ENCODE measurements at regions not wholly inside any gene's neighbourhood (a gene's known extent, or its start where the extent isn't known, plus 50 kb on each side); places are given as distances from the start of the nearest gene placed in this dataset.

- Histone ChIP-seq H3K56ac (ENCODE audit: low read length) (no peak overlapping the region), H3K4me1 (ENCODE audit: control insufficient read depth, low read depth, low read length) (no peaks in the 10 kb centered on the region), H2AK5ac (ENCODE audit: low read length) (no peak overlapping the region), H3K4me2 (ENCODE audit: low read length) (no peak overlapping the region), H3K4ac (ENCODE audit: low read depth, low read length) (no peak overlapping the region), H3K79me2 (ENCODE audit: control insufficient read depth, insufficient read depth, low read length) (no peaks in the 10 kb centered on the region), H2BK5ac (ENCODE audit: low read length) (no peak overlapping the region), H3K27me3 (ENCODE audit: insufficient read depth, low read length, poor library complexity) (no peaks in the 10 kb centered on the region), H3K79me1 (ENCODE audit: low read length) (no peaks in the 10 kb centered on the region), H4K5ac (ENCODE audit: low read length) (no peak overlapping the region), H2BK120ac (ENCODE audit: low read depth, low read length) (no peak overlapping the region), H2BK15ac (replicated peaks; ENCODE audit: low read depth) (no peak overlapping the region), H3K9ac (ENCODE audit: low read length) (no peak overlapping the region), H3K27ac (ENCODE audit: low read depth, low read length) (no peak overlapping the region), H3K23ac (ENCODE audit: low read length) (no peak overlapping the region), H3K4me3 (ENCODE audit: low read length) (no peak overlapping the region), H4K8ac (ENCODE audit: low read depth, low read length) (no peak overlapping the region), H3K18ac (ENCODE audit: low read length) (no peak overlapping the region), H3K36me3 (ENCODE audit: control insufficient read depth, insufficient read depth, low read length) (no peaks in the 10 kb centered on the region)
- no CpG with 5 or more reads among the region's 4 CpGs for WGBS (ENCODE audit: extremely low coverage, insufficient coverage, low lambda C conversion rate)
- no peak for DNase-seq
Observed at GRCh38 chr2:65794994-65795393, 362.6 kb upstream of the SPRED2 start.

GRCh38 chr2:65791404-65791975 lies 359.1 kb upstream of the SPRED2 start:
- Histone ChIP-seq H2AK5ac (ENCODE audit: low read length) (no peak overlapping the region), H3K4me2 (ENCODE audit: low read length) (no peak overlapping the region), H4K5ac (ENCODE audit: low read length) (no peak overlapping the region), H3K23ac (ENCODE audit: low read length) (no peak overlapping the region), H3K36me3 (ENCODE audit: control insufficient read depth, insufficient read depth, low read length) (no peaks in the 10 kb centered on the region), H3K27me3 (ENCODE audit: insufficient read depth, low read length, poor library complexity) (no peaks in the 10 kb centered on the region), H3K4me1 (ENCODE audit: control insufficient read depth, low read depth, low read length) (no peaks in the 10 kb centered on the region), H3K9ac (ENCODE audit: low read length) (no peak overlapping the region), H3K56ac (ENCODE audit: low read length) (no peak overlapping the region), H2BK120ac (ENCODE audit: low read depth, low read length) (no peak overlapping the region), H4K8ac (ENCODE audit: low read depth, low read length) (no peak overlapping the region), H2BK5ac (ENCODE audit: low read length) (no peak overlapping the region), H3K27ac (ENCODE audit: low read depth, low read length) (no peak overlapping the region), H3K4me3 (ENCODE audit: low read length) (no peak overlapping the region), H3K79me1 (ENCODE audit: low read length) (no peaks in the 10 kb centered on the region), H2BK15ac (replicated peaks; ENCODE audit: low read depth) (no peak overlapping the region), H3K18ac (ENCODE audit: low read length) (no peak overlapping the region), H3K4ac (ENCODE audit: low read depth, low read length) (no peak overlapping the region), H3K79me2 (ENCODE audit: control insufficient read depth, insufficient read depth, low read length) (no peaks in the 10 kb centered on the region)
- DNase-seq, result no peak
- no CpG with 5 or more reads among the region's 9 CpGs for WGBS (ENCODE audit: extremely low coverage, insufficient coverage, low lambda C conversion rate)

- H4K5ac ChIP-seq (ENCODE audit: low read length), result no peak overlapping the region
- H3K79me2 ChIP-seq (ENCODE audit: control insufficient read depth, insufficient read depth, low read length), result no peaks in the 10 kb centered on the region
- no peak overlapping the region for H3K56ac ChIP-seq (ENCODE audit: low read length)
- H3K23ac ChIP-seq (ENCODE audit: low read length), result no peak overlapping the region
- H4K8ac ChIP-seq (ENCODE audit: low read depth, low read length), result no peak overlapping the region
- no peaks in the 10 kb centered on the region for H3K79me1 ChIP-seq (ENCODE audit: low read length)
- H3K9ac ChIP-seq (ENCODE audit: low read length), result no peak overlapping the region
- H2BK120ac ChIP-seq (ENCODE audit: low read depth, low read length), result no peak overlapping the region
- no peak overlapping the region for H3K4ac ChIP-seq (ENCODE audit: low read depth, low read length)
- H3K18ac ChIP-seq (ENCODE audit: low read length), result no peak overlapping the region
- no peak overlapping the region for H2BK5ac ChIP-seq (ENCODE audit: low read length)
- H3K4me2 ChIP-seq (ENCODE audit: low read length), result no peak overlapping the region
- H3K4me3 ChIP-seq (ENCODE audit: low read length), result no peak overlapping the region
- H2BK15ac ChIP-seq (replicated peaks; ENCODE audit: low read depth), result no peak overlapping the region
- H3K27ac ChIP-seq (ENCODE audit: low read depth, low read length), result no peak overlapping the region
- no CpG with 5 or more reads among the region's 2 CpGs for WGBS (ENCODE audit: extremely low coverage, insufficient coverage, low lambda C conversion rate)
- H2AK5ac ChIP-seq (ENCODE audit: low read length), result no peak overlapping the region
- no peaks in the 10 kb centered on the region for H3K4me1 ChIP-seq (ENCODE audit: control insufficient read depth, low read depth, low read length)
- no peaks in the 10 kb centered on the region for H3K36me3 ChIP-seq (ENCODE audit: control insufficient read depth, insufficient read depth, low read length)
- no peaks in the 10 kb centered on the region for H3K27me3 ChIP-seq (ENCODE audit: insufficient read depth, low read length, poor library complexity)
- peak; percentile 21 for DNase-seq
Observed at GRCh38 chr2:65790676-65790935, 358.2 kb upstream of the SPRED2 start.

GRCh38 chr2:65789923-65790675 lies 357.7 kb upstream of the SPRED2 start:
- H3K56ac ChIP-seq (ENCODE audit: low read length), result no peak overlapping the region
- no peak overlapping the region for H3K4me3 ChIP-seq (ENCODE audit: low read length)
- no peak overlapping the region for H3K4ac ChIP-seq (ENCODE audit: low read depth, low read length)
- H3K4me2 ChIP-seq (ENCODE audit: low read length), result no peak overlapping the region
- H3K18ac ChIP-seq (ENCODE audit: low read length), result no peak overlapping the region
- no peak overlapping the region for H2AK5ac ChIP-seq (ENCODE audit: low read length)
- WGBS (ENCODE audit: extremely low coverage, insufficient coverage, low lambda C conversion rate), result no CpG with 5 or more reads among the region's 30 CpGs
- H3K79me2 ChIP-seq (ENCODE audit: control insufficient read depth, insufficient read depth, low read length), result no peaks in the 10 kb centered on the region
- no peak overlapping the region for H2BK15ac ChIP-seq (replicated peaks; ENCODE audit: low read depth)
- H3K23ac ChIP-seq (ENCODE audit: low read length), result no peak overlapping the region
- H3K36me3 ChIP-seq (ENCODE audit: control insufficient read depth, insufficient read depth, low read length), result no peaks in the 10 kb centered on the region
- no peak overlapping the region for H4K5ac ChIP-seq (ENCODE audit: low read length)
- H3K4me1 ChIP-seq (ENCODE audit: control insufficient read depth, low read depth, low read length), result no peaks in the 10 kb centered on the region
- no peak overlapping the region for H3K27ac ChIP-seq (ENCODE audit: low read depth, low read length)
- H3K79me1 ChIP-seq (ENCODE audit: low read length), result no peaks in the 10 kb centered on the region
- DNase-seq, result no peak
- H3K27me3 ChIP-seq (ENCODE audit: insufficient read depth, low read length, poor library complexity), result no peaks in the 10 kb centered on the region
- no peak overlapping the region for H2BK120ac ChIP-seq (ENCODE audit: low read depth, low read length)
- H2BK5ac ChIP-seq (ENCODE audit: low read length), result no peak overlapping the region
- H4K8ac ChIP-seq (ENCODE audit: low read depth, low read length), result no peak overlapping the region
- no peak overlapping the region for H3K9ac ChIP-seq (ENCODE audit: low read length)

GRCh38 chr2:65788556-65788955 lies 356.2 kb upstream of the SPRED2 start:
- no peak overlapping the region for H4K8ac ChIP-seq (ENCODE audit: low read depth, low read length)
- no peak overlapping the region for H4K5ac ChIP-seq (ENCODE audit: low read length)
- H3K79me1 ChIP-seq (ENCODE audit: low read length), result no peaks in the 10 kb centered on the region
- no peak overlapping the region for H3K9ac ChIP-seq (ENCODE audit: low read length)
- no peak overlapping the region for H3K27ac ChIP-seq (ENCODE audit: low read depth, low read length)
- H3K4me1 ChIP-seq (ENCODE audit: control insufficient read depth, low read depth, low read length), result no peaks in the 10 kb centered on the region
- H2BK120ac ChIP-seq (ENCODE audit: low read depth, low read length), result no peak overlapping the region
- H2AK5ac ChIP-seq (ENCODE audit: low read length), result no peak overlapping the region
- WGBS (ENCODE audit: extremely low coverage, insufficient coverage, low lambda C conversion rate), result no CpG with 5 or more reads among the region's 5 CpGs
- H3K23ac ChIP-seq (ENCODE audit: low read length), result no peak overlapping the region
- no peak overlapping the region for H3K4ac ChIP-seq (ENCODE audit: low read depth, low read length)
- H3K56ac ChIP-seq (ENCODE audit: low read length), result no peak overlapping the region
- no peak overlapping the region for H2BK5ac ChIP-seq (ENCODE audit: low read length)
- H3K18ac ChIP-seq (ENCODE audit: low read length), result no peak overlapping the region
- H3K36me3 ChIP-seq (ENCODE audit: control insufficient read depth, insufficient read depth, low read length), result no peaks in the 10 kb centered on the region
- H2BK15ac ChIP-seq (replicated peaks; ENCODE audit: low read depth), result no peak overlapping the region
- no peak overlapping the region for H3K4me3 ChIP-seq (ENCODE audit: low read length)
- H3K27me3 ChIP-seq (ENCODE audit: insufficient read depth, low read length, poor library complexity), result no peaks in the 10 kb centered on the region
- H3K79me2 ChIP-seq (ENCODE audit: control insufficient read depth, insufficient read depth, low read length), result no peaks in the 10 kb centered on the region
- DNase-seq, result no peak
- H3K4me2 ChIP-seq (ENCODE audit: low read length), result no peak overlapping the region

GRCh38 chr2:65786765-65787164 lies 354.4 kb upstream of the SPRED2 start:
- H2BK5ac ChIP-seq (ENCODE audit: low read length), result no peak overlapping the region
- H2BK15ac ChIP-seq (replicated peaks; ENCODE audit: low read depth), result no peak overlapping the region
- no peak overlapping the region for H3K4me3 ChIP-seq (ENCODE audit: low read length)
- H3K27me3 ChIP-seq (ENCODE audit: insufficient read depth, low read length, poor library complexity), result no peaks in the 10 kb centered on the region
- H3K79me1 ChIP-seq (ENCODE audit: low read length), result no peaks in the 10 kb centered on the region
- H3K79me2 ChIP-seq (ENCODE audit: control insufficient read depth, insufficient read depth, low read length), result no peaks in the 10 kb centered on the region
- no CpG with 5 or more reads among the region's 1 CpG for WGBS (ENCODE audit: extremely low coverage, insufficient coverage, low lambda C conversion rate)
- H4K5ac ChIP-seq (ENCODE audit: low read length), result no peak overlapping the region
- H3K27ac ChIP-seq (ENCODE audit: low read depth, low read length), result no peak overlapping the region
- H3K56ac ChIP-seq (ENCODE audit: low read length), result no peak overlapping the region
- no peak overlapping the region for H3K23ac ChIP-seq (ENCODE audit: low read length)
- no peak overlapping the region for H4K8ac ChIP-seq (ENCODE audit: low read depth, low read length)
- H3K4me2 ChIP-seq (ENCODE audit: low read length), result no peak overlapping the region
- H3K9ac ChIP-seq (ENCODE audit: low read length), result no peak overlapping the region
- no peaks in the 10 kb centered on the region for H3K4me1 ChIP-seq (ENCODE audit: control insufficient read depth, low read depth, low read length)
- H2AK5ac ChIP-seq (ENCODE audit: low read length), result no peak overlapping the region
- H3K18ac ChIP-seq (ENCODE audit: low read length), result no peak overlapping the region
- no peak overlapping the region for H2BK120ac ChIP-seq (ENCODE audit: low read depth, low read length)
- H3K36me3 ChIP-seq (ENCODE audit: control insufficient read depth, insufficient read depth, low read length), result no peaks in the 10 kb centered on the region
- H3K4ac ChIP-seq (ENCODE audit: low read depth, low read length), result no peak overlapping the region
- no peak for DNase-seq

All from mesendoderm (in vitro differentiated cells).